K562 (cell line): ENCODE measurements at regions not wholly inside any gene's neighbourhood (a gene's known extent, or its start where the extent isn't known, plus 50 kb on each side); places are given as distances from the start of the nearest gene placed in this dataset.

Experiments
- ATAC-seq: fragments of 200-7000 bp; cut with Tn5 transposase; 3 replicates; pipeline ENCODE4 v1.9.1; 2020; ENCODE audit warnings: moderate library complexity
- BruUV-seq: library from RNA; stranded (reverse); fragments of 400-500 nt; replicated peaks from 2 replicates; lab custom pipeline; 2021; lab: Mats Ljungman, UMichigan
- CTCF ChIA-PET: fragments of 300-600 bp; formaldehyde crosslinking; extraction: SDS; loops from one replicate; lab custom pipeline; 2021; ENCODE audit warnings: low intra/inter-chr PET ratio; lab: Yijun Ruan, JAX
- POLR2A ChIA-PET: fragments of 300-600, 350-650 bp; sonication (Branson Sonifier 250); formaldehyde crosslinking; extraction: SDS; loops from one replicate; lab custom pipeline; 2021; ENCODE audit warnings: antibody characterized with exemption, inconsistent platforms; lab: Yijun Ruan, JAX
- DNase-seq, 4 experiments: peaks; one replicate each; pipeline versions ENCODE4 v3.0.0 to v3.0.0-alpha.2; 2011 to 2018; ENCODE audit warnings: low spot score in 3 of 4, mixed read lengths in 3 of 4; ENCODE audit errors: extremely low read depth in 1 of 4
- FAIRE-seq: peaks from 2 replicates; lab custom pipeline; 2011; peaks lifted over from hg19 to GRCh38; lab: Jason Lieb, UNC
- H2AFZ ChIP-seq: 2 replicates; pipeline ENCODE4 v1.6.0; 2011; ENCODE audit warnings: low read depth, low read length, control low read depth, inconsistent platforms
- H3K27ac ChIP-seq: fragments of 200-600 bp; 3 replicates; pipeline ENCODE4 v1.8.0; 2011; ENCODE audit warnings: low read depth, mild to moderate bottlenecking, control low read depth, inconsistent platforms, low read length, moderate library complexity, mixed read lengths; ENCODE audit errors: extremely low read depth
- H3K27me3 ChIP-seq, 2 experiments: fragments of 300-600 bp in 1 of 2; 2 replicates in 1 of 2; 3 replicates in 1 of 2; pipeline versions ENCODE4 v1.6.0 to v1.8.0; 2011; ENCODE audit warnings: inconsistent platforms in 2 of 2, low read length in 2 of 2, mild to moderate bottlenecking in 1 of 2, mixed read lengths in 1 of 2, moderate library complexity in 1 of 2; ENCODE audit not compliant: control insufficient read depth in 2 of 2, insufficient read depth in 2 of 2
- H3K36me3 ChIP-seq: fragments of 300-600 bp; 3 replicates; pipeline ENCODE4 v1.8.0; 2011; ENCODE audit warnings: mild to moderate bottlenecking, low read length, inconsistent platforms; ENCODE audit not compliant: control insufficient read depth, insufficient read depth
- H3K4me1 ChIP-seq, 2 experiments: fragments of 200-600 bp in 1 of 2; replicated peaks in 1 of 2; 2 replicates in 1 of 2; 3 replicates in 1 of 2; pipeline versions ENCODE4 v1.5.1 to v1.8.0; 2011; ENCODE audit warnings: inconsistent platforms in 2 of 2, low read length in 2 of 2, mild to moderate bottlenecking in 1 of 2, mixed read lengths in 1 of 2, moderate library complexity in 1 of 2; ENCODE audit not compliant: control insufficient read depth in 2 of 2, insufficient read depth in 2 of 2
- H3K4me2 ChIP-seq: 2 replicates; pipeline ENCODE4 v1.6.1; 2011; ENCODE audit warnings: low read length, control low read depth, inconsistent platforms, mixed read lengths; ENCODE audit not compliant: insufficient read depth
- H3K4me3 ChIP-seq: fragments of 200-600 bp; sonication (generic), shearing (Covaris generic); 2 replicates; pipeline ENCODE4 v1.5.1; 2016; ENCODE audit warnings: control low read depth, inconsistent platforms
- H3K79me2 ChIP-seq: fragments of 200-600 bp; 3 replicates; pipeline ENCODE4 v1.8.0; 2011; ENCODE audit warnings: low read length, inconsistent platforms; ENCODE audit not compliant: control insufficient read depth, insufficient read depth
- H3K9ac ChIP-seq, 2 experiments: 2 replicates each; pipeline versions ENCODE4 v1.6.0 to v1.6.1; 2011; ENCODE audit warnings: low read depth in 2 of 2, low read length in 2 of 2, control low read depth in 1 of 2, inconsistent platforms in 1 of 2, mild to moderate bottlenecking in 1 of 2, mixed read lengths in 1 of 2; ENCODE audit not compliant: insufficient read depth in 1 of 2
- H3K9me1 ChIP-seq: one replicate; pipeline ENCODE4 v1.6.0; 2011; ENCODE audit warnings: inconsistent platforms, mild to moderate bottlenecking, low read length, moderate library complexity; ENCODE audit not compliant: control insufficient read depth, insufficient read depth
- H3K9me3 ChIP-seq: replicated peaks from 2 replicates; pipeline ENCODE4 v1.5.1; 2011; ENCODE audit warnings: low read depth, low read length, inconsistent platforms; ENCODE audit not compliant: control insufficient read depth, insufficient read depth
- H4K20me1 ChIP-seq: replicated peaks from 2 replicates; pipeline ENCODE4 v1.6.1; 2011; ENCODE audit warnings: low read length, inconsistent platforms, mixed read lengths; ENCODE audit not compliant: control insufficient read depth, insufficient read depth
- ARID4B ChIP-seq: sonication (generic); formaldehyde crosslinking; IDR thresholded peaks from 2 replicates; pipeline ENCODE4 v1.8.0; 2022; ENCODE audit warnings: mild to moderate bottlenecking, missing genetic modification reagents
- CBX2 ChIP-seq: fragments of 200-600 bp; sonication (generic); IDR thresholded peaks from one replicate; pipeline ENCODE4 v1.6.1; 2012; ENCODE audit warnings: mild to moderate bottlenecking, low read length, inconsistent platforms; ENCODE audit not compliant: insufficient read depth, poor library complexity, severe bottlenecking
- CUX1 ChIP-seq: fragments of 200-800 bp; sonication (Bioruptor generic); IDR thresholded peaks from 2 replicates; pipeline ENCODE4 v1.6.1; 2016; ENCODE audit warnings: missing genetic modification characterization, missing compliant biosample characterization
- GATAD2A ChIP-seq: fragments of 450-650 bp; IDR thresholded peaks from 2 replicates; pipeline ENCODE4 v1.6.1; 2017
- JUN ChIP-seq, 2 experiments: sonication (generic) in 1 of 2; formaldehyde crosslinking in 1 of 2; IDR thresholded peaks; 2 replicates each; pipeline versions ENCODE4 v1.6.1 to v1.8.0; 2012 to 2022; ENCODE audit warnings: borderline replicate concordance in 2 of 2, mild to moderate bottlenecking in 2 of 2, improper control_type of control experiment in 1 of 2, low read depth in 1 of 2, low read length in 1 of 2, missing genetic modification reagents in 1 of 2
- NBN ChIP-seq: fragments of 450-650 bp; IDR thresholded peaks from 2 replicates; pipeline ENCODE4 v1.6.1; 2016; ENCODE audit warnings: low read depth, mild to moderate bottlenecking
- NFRKB ChIP-seq: fragments of 450-650 bp; IDR thresholded peaks from 2 replicates; pipeline ENCODE4 v1.6.1; 2016; ENCODE audit warnings: low read depth
- PRMT5 ChIP-seq: sonication (generic); formaldehyde crosslinking; IDR thresholded peaks from 2 replicates; pipeline ENCODE4 v1.5.0; 2020; ENCODE audit warnings: missing genetic modification reagents
- RB1 ChIP-seq: fragments of 450-650 bp; IDR thresholded peaks from 2 replicates; pipeline ENCODE4 v1.6.1; 2017; ENCODE audit warnings: low read depth, mild to moderate bottlenecking
- ZNF239 ChIP-seq: fragments of 250-450 bp; sonication (Bioruptor Pico); IDR thresholded peaks from 2 replicates; pipeline ENCODE4 v1.4.0; 2020; ENCODE audit warnings: mild to moderate bottlenecking
- ZNF655 ChIP-seq: fragments of 250-450 bp; sonication (Bioruptor Pico); IDR thresholded peaks from 2 replicates; pipeline ENCODE4 v1.5.0; 2021
- WGBS: fragments of 100-300 bp; shearing (Covaris generic); methylation state at CpG from one replicate; pipeline ENCODE4 v1.1.6; 2016; ENCODE audit warnings: low coverage, mixed read lengths; ENCODE audit not compliant: insufficient coverage; ENCODE audit errors: missing lambda C conversion rate; 5-methylcytosine and 5-hydroxymethylcytosine counted together
- in situ Hi-C: fragments of 300-500 bp; cut with MboI; formaldehyde crosslinking; loops from 4 replicates; pipeline ENCODE4 v1.15.0; 2018; ENCODE audit warnings: inconsistent platforms, mixed read lengths
- intact Hi-C: fragments of 100-400 bp; cut with micrococcal nuclease; formaldehyde crosslinking; loops from 2 replicates; pipeline ENCODE4 v1.14.2; 2022

GRCh38 chr2:175310813-175311504, 129.4 kb upstream of the ATP5MC3 start:
- peaks cover 0 to 3% of the 10 kb centered on the region in 2 experiments; a peak in 1 of 5 replicates for H3K27me3 ChIP-seq
- no peaks in the 10 kb centered on the region; a peak in 1 of 5 replicates for H3K4me1 ChIP-seq
- no peaks in the 10 kb centered on the region for H3K9me1 ChIP-seq
- in situ Hi-C loops (no loop called here), intact Hi-C loops (loop anchor here (2.0 kb wide), 1 partner anchor 776 kb away; no protein-coding TSS in a partner anchor)
- 0% methylated on average over 1 of the region's 1 CpG for WGBS
- H3K4me3 ChIP-seq = no peak overlapping the region
- no TSS peak for BruUV-seq
- DNase-seq = no peak
- CTCF ChIA-PET = no interaction called here
- no peak for FAIRE-seq
- no peaks in the 10 kb centered on the region for H3K9me3 ChIP-seq
- H3K79me2 ChIP-seq = no peaks in the 10 kb centered on the region
- no peak overlapping the region for H2AFZ ChIP-seq
- H3K4me2 ChIP-seq = no peak overlapping the region
- no peak overlapping the region for H3K9ac ChIP-seq
- no peaks in the 10 kb centered on the region for H4K20me1 ChIP-seq
- no peak overlapping the region for H3K27ac ChIP-seq
- H3K36me3 ChIP-seq = no peaks in the 10 kb centered on the region
- POLR2A ChIA-PET = interaction anchor here (0.6 kb wide), 1 partner anchor 31 kb away, joined by 5 read pairs; no protein-coding TSS in a partner anchor
- ATAC-seq = no peak
- TF ChIP-seq NFRKB = no peak
- no peak for TF ChIP-seq RB1
- no peak for TF ChIP-seq GATAD2A
- no peak for TF ChIP-seq NBN
- TF ChIP-seq PRMT5 (CRISPR knock-in tag) = no peak
- TF ChIP-seq ZNF655 = no peak
- TF ChIP-seq CUX1 = no peak
- no peak for TF ChIP-seq CBX2
- no peak for TF ChIP-seq JUN (IDR thresholded peaks at IDR 0.05; ENCODE audit: borderline replicate concordance, low read depth, low read length)
- TF ChIP-seq JUN (CRISPR knock-in tag; IDR thresholded peaks at IDR 0.05; ENCODE audit: borderline replicate concordance) = no peak
- no peak for TF ChIP-seq ARID4B
- no peak for TF ChIP-seq ZNF239
